ENCODE measurements at regions not wholly inside any gene's neighbourhood (a gene's known extent, or its start where the extent isn't known, plus 50 kb on each side); places are given as distances from the start of the nearest gene placed in this dataset.

DNA sequence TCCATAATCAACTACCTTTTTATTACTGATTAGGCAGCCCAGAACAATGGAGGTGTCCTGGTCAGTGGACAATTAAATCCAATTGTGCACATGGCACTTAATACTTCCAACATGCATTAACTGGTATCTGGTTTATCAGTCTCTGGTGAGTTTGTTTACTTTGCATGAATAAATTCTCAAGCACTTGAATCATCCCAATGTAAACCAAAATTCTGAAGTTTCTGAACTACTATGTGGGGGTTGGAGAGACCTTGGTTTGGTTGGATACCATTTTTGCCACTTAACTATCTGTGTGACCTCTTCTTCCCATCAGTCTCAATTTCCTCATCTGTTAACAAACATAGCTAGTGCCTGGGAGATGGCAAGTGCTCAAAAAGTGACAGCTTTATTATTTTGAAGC lies 70.5 kb upstream of the MAP4 start:
- intact Hi-C loops (cut with micrococcal nuclease), result loop anchor here (5.0 to 10.0 kb wide), 3 partner anchors 358 to 1006 kb away; partner anchors contain the start of genes ATRIP, CCDC51, QRICH1 and SCAP
- TF ChIP-seq, protein P1, sequence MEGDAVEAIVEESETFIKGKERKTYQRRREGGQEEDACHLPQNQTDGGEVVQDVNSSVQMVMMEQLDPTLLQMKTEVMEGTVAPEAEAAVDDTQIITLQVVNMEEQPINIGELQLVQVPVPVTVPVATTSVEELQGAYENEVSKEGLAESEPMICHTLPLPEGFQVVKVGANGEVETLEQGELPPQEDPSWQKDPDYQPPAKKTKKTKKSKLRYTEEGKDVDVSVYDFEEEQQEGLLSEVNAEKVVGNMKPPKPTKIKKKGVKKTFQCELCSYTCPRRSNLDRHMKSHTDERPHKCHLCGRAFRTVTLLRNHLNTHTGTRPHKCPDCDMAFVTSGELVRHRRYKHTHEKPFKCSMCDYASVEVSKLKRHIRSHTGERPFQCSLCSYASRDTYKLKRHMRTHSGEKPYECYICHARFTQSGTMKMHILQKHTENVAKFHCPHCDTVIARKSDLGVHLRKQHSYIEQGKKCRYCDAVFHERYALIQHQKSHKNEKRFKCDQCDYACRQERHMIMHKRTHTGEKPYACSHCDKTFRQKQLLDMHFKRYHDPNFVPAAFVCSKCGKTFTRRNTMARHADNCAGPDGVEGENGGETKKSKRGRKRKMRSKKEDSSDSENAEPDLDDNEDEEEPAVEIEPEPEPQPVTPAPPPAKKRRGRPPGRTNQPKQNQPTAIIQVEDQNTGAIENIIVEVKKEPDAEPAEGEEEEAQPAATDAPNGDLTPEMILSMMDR (IDR thresholded peaks at IDR 0.05), result no peak
- Mint-ChIP-seq H3K9me3 (no peaks in the 10 kb centered on the region), H3K4me1 (peaks cover 34% of the 10 kb centered on the region), H3K27ac (peak overlapping the region; percentile 89), H3K27me3 (no peaks in the 10 kb centered on the region), H3K4me3 (no peak overlapping the region), H3K36me3 (ENCODE audit: low read depth) (peaks cover 26% of the 10 kb centered on the region)
- ATAC-seq (ENCODE audit: low read depth) (no peak), DNase-seq (no peak)
- ChIA-PET CTCF (no interaction called here), POLR2A (interaction anchor here (2.6 to 3.0 kb wide), 2 partner anchors 26 to 154 kb away, joined by 9 to 15 read pairs; partner anchors contain the start of gene ZNF589)

DNA sequence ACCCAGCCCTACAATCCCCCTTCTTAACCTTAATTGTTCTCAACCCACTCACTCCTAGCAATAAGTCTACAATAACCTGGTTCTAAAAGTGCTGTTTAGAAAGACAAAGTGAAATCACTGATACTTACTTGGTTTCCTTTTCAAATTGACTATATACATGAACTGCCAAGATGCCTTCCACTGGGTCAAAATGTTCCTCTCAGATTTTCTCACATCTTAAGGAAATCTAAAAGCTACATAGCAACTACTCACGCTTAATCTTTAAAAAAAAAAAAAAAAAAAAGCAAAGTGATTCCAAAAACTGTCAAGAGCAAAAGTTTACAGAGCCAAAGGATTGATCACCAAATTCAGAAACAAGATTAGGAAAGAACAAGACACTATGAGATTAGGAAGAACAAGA lies 68.7 kb upstream of the MAP4 start:
- intact Hi-C loops (cut with micrococcal nuclease), result loop anchor here (5.0 to 10.0 kb wide), 3 partner anchors 360 to 1007 kb away; partner anchors contain the start of genes ATRIP, CCDC51, QRICH1 and SCAP
- CTCF ChIA-PET, result interaction anchor here (1.0 kb wide), 1 partner anchor 66 kb away, joined by 3 read pairs; no protein-coding TSS in a partner anchor
- no peak for DNase-seq
- Mint-ChIP-seq H3K4me3 (no peak overlapping the region), H3K9me3 (no peaks in the 10 kb centered on the region), H3K27me3 (no peaks in the 10 kb centered on the region), H3K4me1 (peaks cover 35% of the 10 kb centered on the region), H3K27ac (no peak overlapping the region), H3K36me3 (ENCODE audit: low read depth) (peaks cover 33% of the 10 kb centered on the region)
- ATAC-seq (ENCODE audit: low read depth), result no peak
- TF ChIP-seq, protein P1 (IDR thresholded peaks at IDR 0.05), result no peak
- POLR2A ChIA-PET, result interaction anchor here (0.7 kb wide), 2 partner anchors 9 to 1008 kb away, joined by 4 to 7 read pairs; no protein-coding TSS in a partner anchor

DNA sequence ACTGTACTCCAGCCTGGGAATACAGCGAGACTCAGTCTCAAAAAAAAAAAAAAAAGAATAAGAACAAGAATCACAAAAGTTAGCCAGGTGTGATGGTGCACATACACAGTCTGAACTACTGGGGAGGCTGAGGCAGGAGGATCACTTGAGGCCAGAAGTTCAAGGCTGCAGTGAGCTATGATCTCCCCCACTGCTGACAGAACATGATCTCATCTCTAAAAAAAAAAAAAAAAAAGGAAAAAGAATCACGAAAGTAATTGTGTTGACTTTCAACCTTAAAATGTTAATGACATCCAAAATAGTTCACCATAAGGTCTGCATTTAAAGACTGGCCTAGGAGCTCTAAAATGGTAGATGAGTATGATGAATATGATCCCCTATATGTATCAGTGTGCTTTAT lies 68.0 kb upstream of the MAP4 start:
- Mint-ChIP-seq H3K9me3 (no peaks in the 10 kb centered on the region), H3K36me3 (ENCODE audit: low read depth) (peaks cover 34% of the 10 kb centered on the region), H3K27ac (no peak overlapping the region), H3K27me3 (no peaks in the 10 kb centered on the region), H3K4me1 (peaks cover 30% of the 10 kb centered on the region), H3K4me3 (no peak overlapping the region)
- ATAC-seq (ENCODE audit: low read depth) (no peak), DNase-seq (no peak)
- TF ChIP-seq, protein P1 (IDR thresholded peaks at IDR 0.05), result no peak
- CTCF ChIA-PET, result interaction anchor here (0.6 to 1.0 kb wide), 2 partner anchors 67 to 835 kb away, joined by 3 read pairs; no protein-coding TSS in a partner anchor
- POLR2A ChIA-PET, result interaction anchor here (0.6 to 0.7 kb wide), 5 partner anchors 8 to 1082 kb away, joined by 3 to 7 read pairs (median 4); partner anchors contain the start of gene CCDC71
- intact Hi-C loops (cut with micrococcal nuclease), result loop anchor here (10.0 kb wide), 1 partner anchor 361 kb away; the partner anchor contains the start of genes ATRIP, CCDC51 and TMA7

DNA sequence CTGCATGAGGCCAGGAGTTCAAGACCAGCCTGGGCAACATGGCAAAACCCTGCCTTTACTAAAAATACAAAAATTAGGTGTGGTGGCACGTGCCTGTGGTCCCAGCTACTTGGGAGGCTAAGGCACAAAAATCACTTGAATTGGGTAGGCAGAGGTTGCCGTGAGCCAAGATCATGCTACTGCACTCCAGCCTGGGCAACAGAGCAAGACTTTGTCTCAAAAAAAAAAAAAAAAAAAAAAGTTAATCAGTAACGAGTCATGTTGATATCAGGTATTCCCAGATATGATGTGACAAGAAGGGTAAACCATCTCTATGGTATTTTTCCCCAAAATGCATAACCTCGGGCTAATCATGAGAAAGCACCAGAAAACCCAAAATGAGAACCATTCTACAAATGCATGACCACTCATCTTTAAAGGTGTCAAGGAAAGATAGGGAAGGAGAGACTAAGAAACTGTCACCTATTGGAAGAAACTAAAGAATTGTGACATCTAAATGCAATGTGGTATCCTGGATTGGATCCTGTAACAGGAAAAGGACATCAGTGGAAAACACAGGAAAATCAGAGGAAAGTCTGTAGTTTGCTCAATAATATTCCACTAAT lies 66.5 kb upstream of the MAP4 start:
- no peak overlapping the region for H3K4me3 Mint-ChIP-seq
- DNase-seq (no peak), ATAC-seq (ENCODE audit: low read depth) (no peak)
- H3K4me1 Mint-ChIP-seq, result peaks cover 25% of the 10 kb centered on the region
- H3K36me3 Mint-ChIP-seq (ENCODE audit: low read depth), result peaks cover 31% of the 10 kb centered on the region
- TF ChIP-seq, protein P1 (IDR thresholded peaks at IDR 0.05), result no peak
- POLR2A ChIA-PET, result interaction anchor here (0.6 kb wide), 1 partner anchor 8 kb away, joined by 3 read pairs; no protein-coding TSS in a partner anchor
- CTCF ChIA-PET, result no interaction called here
- H3K9me3 Mint-ChIP-seq, result no peaks in the 10 kb centered on the region
- no peaks in the 10 kb centered on the region for H3K27me3 Mint-ChIP-seq
- no peak overlapping the region for H3K27ac Mint-ChIP-seq
- intact Hi-C loops (cut with micrococcal nuclease), result loop anchor here (10.0 kb wide), 1 partner anchor 362 kb away; the partner anchor contains the start of genes ATRIP, CCDC51 and TMA7

DNA sequence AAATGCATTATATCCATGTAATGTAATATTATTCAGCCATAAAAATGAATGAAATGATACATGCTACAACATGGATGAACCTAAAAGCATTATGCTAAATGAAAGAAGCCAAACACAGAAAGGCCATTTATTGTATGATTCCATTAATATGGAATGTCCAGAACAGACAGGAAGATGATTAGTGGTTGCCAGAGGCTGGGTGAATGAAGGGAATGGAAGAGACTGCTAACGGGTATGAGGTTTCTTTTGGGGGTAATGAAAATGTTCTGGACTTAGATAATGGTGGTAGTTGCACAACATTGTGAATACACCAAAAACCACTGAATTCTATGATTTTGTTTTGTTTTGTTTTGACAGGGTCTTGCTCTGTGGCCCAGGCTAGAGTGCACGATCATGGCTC lies 61.6 kb upstream of the MAP4 start:
- ChIA-PET CTCF (no interaction called here), POLR2A (no interaction called here)
- intact Hi-C loops (cut with micrococcal nuclease), result no loop called here
- Mint-ChIP-seq H3K4me1 (peaks cover 4% of the 10 kb centered on the region), H3K36me3 (ENCODE audit: low read depth) (peaks cover 22% of the 10 kb centered on the region), H3K27me3 (no peaks in the 10 kb centered on the region), H3K27ac (no peak overlapping the region), H3K9me3 (no peaks in the 10 kb centered on the region), H3K4me3 (no peak overlapping the region)
- ATAC-seq (ENCODE audit: low read depth), result no peak
- TF ChIP-seq, protein P1 (IDR thresholded peaks at IDR 0.05), result no peak
- no peak for DNase-seq
